ENCODE measurements at regions not wholly inside any gene's neighbourhood (a gene's known extent, or its start where the extent isn't known, plus 50 kb on each side); places are given as distances from the start of the nearest gene placed in this dataset.

- TF ChIP-seq, protein P1, sequence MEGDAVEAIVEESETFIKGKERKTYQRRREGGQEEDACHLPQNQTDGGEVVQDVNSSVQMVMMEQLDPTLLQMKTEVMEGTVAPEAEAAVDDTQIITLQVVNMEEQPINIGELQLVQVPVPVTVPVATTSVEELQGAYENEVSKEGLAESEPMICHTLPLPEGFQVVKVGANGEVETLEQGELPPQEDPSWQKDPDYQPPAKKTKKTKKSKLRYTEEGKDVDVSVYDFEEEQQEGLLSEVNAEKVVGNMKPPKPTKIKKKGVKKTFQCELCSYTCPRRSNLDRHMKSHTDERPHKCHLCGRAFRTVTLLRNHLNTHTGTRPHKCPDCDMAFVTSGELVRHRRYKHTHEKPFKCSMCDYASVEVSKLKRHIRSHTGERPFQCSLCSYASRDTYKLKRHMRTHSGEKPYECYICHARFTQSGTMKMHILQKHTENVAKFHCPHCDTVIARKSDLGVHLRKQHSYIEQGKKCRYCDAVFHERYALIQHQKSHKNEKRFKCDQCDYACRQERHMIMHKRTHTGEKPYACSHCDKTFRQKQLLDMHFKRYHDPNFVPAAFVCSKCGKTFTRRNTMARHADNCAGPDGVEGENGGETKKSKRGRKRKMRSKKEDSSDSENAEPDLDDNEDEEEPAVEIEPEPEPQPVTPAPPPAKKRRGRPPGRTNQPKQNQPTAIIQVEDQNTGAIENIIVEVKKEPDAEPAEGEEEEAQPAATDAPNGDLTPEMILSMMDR (IDR thresholded peaks at IDR 0.05): no peak
- TF ChIP-seq EP300 (IDR thresholded peaks at IDR 0.05) (peak; percentile 47), POLR2AphosphoS5 (IDR thresholded peaks at IDR 0.05) (peak; percentile 85 to 90), POLR2A (IDR thresholded peaks at IDR 0.05; ENCODE audit: low read depth) (no peak)
- intact Hi-C loops (cut with DNase I): no loop called here
- H3K27ac ChIP-seq (replicated peaks in 1 of 4): peak overlapping the region; percentile 60 to 70 (median 64)
- no peak overlapping the region for H3K4me3 ChIP-seq
- H3K4me1 ChIP-seq: peaks cover 12 to 28% (median 20%) of the 10 kb centered on the region in 4 donors
- H3K9me3 ChIP-seq: no peaks in the 10 kb centered on the region
- DNase-seq (ENCODE audit: extremely low spot score): no peak
- no peaks in the 10 kb centered on the region for H3K36me3 ChIP-seq
- H3K27me3 ChIP-seq: no peaks in the 10 kb centered on the region
- 3% methylated on average over 2 of the region's 2 CpGs for WGBS
Measured at GRCh38 chr1:147821883-147822282, 61.5 kb upstream of the GJA5 start.

GRCh38 chr1:147822292-147822691 is 61.9 kb upstream of the GJA5 start:
- H3K4me1 ChIP-seq: peaks cover 12 to 28% (median 20%) of the 10 kb centered on the region in 4 donors
- H3K4me3 ChIP-seq: no peak overlapping the region
- no peak for DNase-seq (ENCODE audit: extremely low spot score)
- WGBS: 29% methylated on average over 1 of the region's 1 CpG
- TF ChIP-seq POLR2AphosphoS5 (IDR thresholded peaks at IDR 0.05) (peak in 1 of 2 donors; percentile 16), POLR2A (IDR thresholded peaks at IDR 0.05; ENCODE audit: low read depth) (no peak)
- TF ChIP-seq, protein P1 (IDR thresholded peaks at IDR 0.05): no peak
- peak overlapping the region; percentile 60 to 70 (median 64) for H3K27ac ChIP-seq (replicated peaks in 1 of 4)
- H3K36me3 ChIP-seq: no peaks in the 10 kb centered on the region
- intact Hi-C loops (cut with DNase I): no loop called here
- H3K9me3 ChIP-seq: no peaks in the 10 kb centered on the region
- H3K27me3 ChIP-seq: no peaks in the 10 kb centered on the region

GRCh38 chr1:147824001-147824400 is 63.6 kb upstream of the GJA5 start:
- TF ChIP-seq, protein P1 (IDR thresholded peaks at IDR 0.05): no peak
- TF ChIP-seq EP300 (IDR thresholded peaks at IDR 0.05) (no peak), POLR2AphosphoS5 (IDR thresholded peaks at IDR 0.05) (no peak), POLR2A (IDR thresholded peaks at IDR 0.05; ENCODE audit: low read depth) (no peak)
- H3K9me3 ChIP-seq: no peaks in the 10 kb centered on the region
- WGBS: 47% methylated on average over 1 of the region's 1 CpG
- H3K27me3 ChIP-seq: no peaks in the 10 kb centered on the region
- intact Hi-C loops (cut with DNase I): no loop called here
- DNase-seq (ENCODE audit: extremely low spot score): no peak
- no peak overlapping the region for H3K4me3 ChIP-seq
- no peaks in the 10 kb centered on the region for H3K36me3 ChIP-seq
- H3K27ac ChIP-seq (replicated peaks in 1 of 4): no peak overlapping the region
- H3K4me1 ChIP-seq: peaks cover 12 to 28% (median 20%) of the 10 kb centered on the region in 4 donors

DNA sequence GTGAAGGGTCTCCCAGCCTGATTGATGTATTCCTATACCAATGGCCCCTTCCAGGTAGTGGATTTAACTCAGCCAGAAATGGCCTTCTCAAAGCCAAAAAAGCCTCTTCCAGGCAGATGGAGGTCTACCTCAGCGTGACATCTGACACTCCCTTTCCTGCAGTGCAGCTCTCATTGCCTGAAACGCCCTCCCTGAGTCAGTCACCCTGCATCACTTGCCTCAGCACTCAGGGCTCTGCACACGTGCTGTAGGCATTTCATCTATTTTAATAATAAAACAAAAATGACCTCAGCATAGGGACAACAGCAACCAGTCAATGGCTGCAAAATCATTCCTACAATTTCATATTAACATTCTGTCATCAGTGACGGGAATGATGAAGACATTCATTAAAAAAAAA is 64.4 kb upstream of the GJA5 start:
- H3K4me3 ChIP-seq: no peak overlapping the region
- no peaks in the 10 kb centered on the region for H3K27me3 ChIP-seq
- WGBS: 81% methylated on average over 4 of the region's 4 CpGs
- peaks cover 12 to 28% (median 20%) of the 10 kb centered on the region in 4 donors for H3K4me1 ChIP-seq
- H3K9me3 ChIP-seq: no peaks in the 10 kb centered on the region
- DNase-seq (ENCODE audit: extremely low spot score): no peak
- intact Hi-C loops (cut with DNase I): no loop called here
- no peaks in the 10 kb centered on the region for H3K36me3 ChIP-seq
- TF ChIP-seq, protein P1 (IDR thresholded peaks at IDR 0.05): no peak
- TF ChIP-seq EP300 (IDR thresholded peaks at IDR 0.05): no peak
- TF ChIP-seq POLR2A (IDR thresholded peaks at IDR 0.05; ENCODE audit: low read depth): no peak
- TF ChIP-seq POLR2AphosphoS5 (IDR thresholded peaks at IDR 0.05): no peak
- no peak overlapping the region for H3K27ac ChIP-seq (replicated peaks in 1 of 4)

DNA sequence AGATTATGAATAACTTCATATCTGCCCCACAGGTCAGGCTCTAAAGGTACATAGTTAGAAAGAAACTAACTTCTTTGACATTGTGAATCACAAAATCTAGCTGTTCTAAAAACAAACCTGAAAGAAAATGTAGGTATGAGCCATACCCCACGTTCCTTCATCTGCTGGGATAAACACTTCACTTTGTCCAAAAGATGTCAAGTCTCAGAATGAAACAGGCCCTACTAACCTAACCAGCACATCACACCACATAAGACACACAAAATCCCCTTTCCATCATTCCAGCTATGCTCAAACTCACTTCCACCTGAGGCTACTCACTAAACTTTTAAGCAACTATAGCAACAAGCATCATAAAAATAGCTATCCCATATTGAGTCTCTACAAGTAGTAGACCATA is 65.2 kb upstream of the GJA5 start:
- 52% methylated on average over 1 of the region's 1 CpG for WGBS
- Histone ChIP-seq H3K4me3 (no peak overlapping the region), H3K4me1 (peaks cover 12 to 28% (median 20%) of the 10 kb centered on the region in 4 donors), H3K27ac (replicated peaks in 1 of 4) (no peak overlapping the region), H3K36me3 (no peaks in the 10 kb centered on the region), H3K9me3 (no peaks in the 10 kb centered on the region), H3K27me3 (no peaks in the 10 kb centered on the region)
- intact Hi-C loops (cut with DNase I): no loop called here
- DNase-seq (ENCODE audit: extremely low spot score): no peak
- TF ChIP-seq POLR2A (IDR thresholded peaks at IDR 0.05; ENCODE audit: low read depth) (no peak), EP300 (IDR thresholded peaks at IDR 0.05) (no peak), POLR2AphosphoS5 (IDR thresholded peaks at IDR 0.05) (no peak)
- TF ChIP-seq, protein P1 (IDR thresholded peaks at IDR 0.05): no peak

Data from esophagus muscularis mucosa (tissue), 4 donors.